GM18499 (cell line): ENCODE measurements at regions not wholly inside any gene's neighbourhood (a gene's known extent, or its start where the extent isn't known, plus 50 kb on each side); places are given as distances from the start of the nearest gene placed in this dataset.

Experiments
- ATAC-seq: cut with Tn5 transposase; IDR thresholded peaks from one replicate; pipeline ENCODE4 v1.9.1; 2021; ENCODE audit warnings: moderate number of reproducible peaks; ENCODE audit not compliant: insufficient read depth, unreplicated experiment

GRCh38 chr14:34034447-34035176 is 83.7 kb upstream of the EGLN3 start:
- ATAC-seq = no peak

- ATAC-seq = no peak
Observed at GRCh38 chr14:34032720-34033119, 81.8 kb upstream of the EGLN3 start.

- no peak for ATAC-seq
Observed at GRCh38 chr14:34030864-34031263, 80.0 kb upstream of the EGLN3 start.

GRCh38 chr14:34029921-34030334 is 79.1 kb upstream of the EGLN3 start:
- no peak for ATAC-seq

GRCh38 chr14:34027990-34028495 is 77.2 kb upstream of the EGLN3 start:
- no peak for ATAC-seq

- ATAC-seq = no peak
Observed at GRCh38 chr14:34027130-34027989, 76.5 kb upstream of the EGLN3 start.

- no peak for ATAC-seq
Observed at GRCh38 chr14:34025325-34026017, 74.6 kb upstream of the EGLN3 start.

- ATAC-seq = no peak
Observed at GRCh38 chr14:34024768-34025144, 73.9 kb upstream of the EGLN3 start.

- ATAC-seq = no peak
Observed at GRCh38 chr14:34023824-34024767, 73.2 kb upstream of the EGLN3 start.

- ATAC-seq = no peak
Observed at GRCh38 chr14:34021096-34021495, 70.2 kb upstream of the EGLN3 start.

- ATAC-seq = no peak
Observed at GRCh38 chr14:34020014-34020413, 69.1 kb upstream of the EGLN3 start.

- ATAC-seq = peak; percentile 82
Observed at GRCh38 chr14:34018564-34019244, 67.8 kb upstream of the EGLN3 start.

GRCh38 chr14:34018125-34018524 is 67.3 kb upstream of the EGLN3 start:
- ATAC-seq = no peak

- ATAC-seq = no peak
Observed at GRCh38 chr14:34015383-34015782, 64.5 kb upstream of the EGLN3 start.

- ATAC-seq = no peak
Observed at GRCh38 chr14:34014936-34015335, 64.1 kb upstream of the EGLN3 start.

- ATAC-seq = peak; percentile 38
Observed at GRCh38 chr14:34013721-34014060, 62.8 kb upstream of the EGLN3 start.

- ATAC-seq = peak; percentile 76
Observed at GRCh38 chr14:34012978-34013720, 62.3 kb upstream of the EGLN3 start.

GRCh38 chr14:34012369-34012768 is 61.5 kb upstream of the EGLN3 start:
- ATAC-seq = no peak

- no peak for ATAC-seq
Observed at GRCh38 chr14:34009956-34010355, 59.1 kb upstream of the EGLN3 start.
